HFFc6 (cell line): ENCODE measurements at regions not wholly inside any gene's neighbourhood (a gene's known extent, or its start where the extent isn't known, plus 50 kb on each side); places are given as distances from the start of the nearest gene placed in this dataset.

ENCODE experiments used
- DNase-seq: peaks from one replicate; pipeline ENCODE4 v3.0.0-alpha.2; 2018
- H3K27ac Mint-ChIP-seq: 2 replicates; pipeline ENCODE4 v1.8.0; 2020; ENCODE audit warnings: mild to moderate bottlenecking, mixed read lengths
- H3K27me3 Mint-ChIP-seq: 2 replicates; pipeline ENCODE4 v1.8.0; 2021; ENCODE audit warnings: mild to moderate bottlenecking, moderate library complexity, mixed read lengths; ENCODE audit not compliant: insufficient read depth
- H3K36me3 Mint-ChIP-seq: 2 replicates; pipeline ENCODE4 v1.8.0; 2021; ENCODE audit warnings: low read depth, mixed read lengths
- H3K4me1 Mint-ChIP-seq: 2 replicates; pipeline ENCODE4 v1.8.0; 2020; ENCODE audit warnings: low read depth, mixed read lengths
- H3K4me3 Mint-ChIP-seq: 2 replicates; pipeline ENCODE4 v1.8.0; 2020; ENCODE audit warnings: mild to moderate bottlenecking, moderate library complexity, mixed read lengths
- H3K9me3 Mint-ChIP-seq: 2 replicates; pipeline ENCODE4 v1.8.0; 2020; ENCODE audit warnings: mild to moderate bottlenecking, mixed read lengths
- TF ChIP-seq, protein P1 (sequence below): fragments of 200-600 bp; sonication (generic); IDR thresholded peaks from 2 replicates; pipeline ENCODE4 v1.5.0; 2021; ENCODE audit warnings: antibody characterized with exemption, mild to moderate bottlenecking

DNA sequence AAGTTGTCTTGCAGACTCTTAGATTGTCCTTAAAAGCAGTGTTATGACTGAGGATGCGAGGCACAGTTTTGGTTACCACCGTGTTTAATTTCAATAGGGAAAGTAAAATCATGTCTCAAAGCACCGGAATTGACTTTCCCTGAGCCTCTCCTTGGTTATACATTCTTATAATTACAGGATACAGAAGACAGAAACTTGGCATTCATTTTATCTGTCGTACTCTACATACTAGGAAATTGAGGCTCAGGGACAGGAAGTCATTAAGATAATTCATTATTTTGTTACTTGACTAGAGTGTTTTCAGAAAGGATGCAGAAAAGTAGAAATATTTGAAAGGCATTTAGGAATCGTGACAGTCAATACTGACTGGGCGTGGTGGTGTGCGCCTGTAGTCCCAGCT, 54.0 kb upstream of the SPATA31D4 start:
- Mint-ChIP-seq H3K36me3 (no peaks in the 10 kb centered on the region), H3K27me3 (no peaks in the 10 kb centered on the region), H3K9me3 (no peaks in the 10 kb centered on the region), H3K4me3 (no peak overlapping the region), H3K4me1 (peaks cover 34% of the 10 kb centered on the region), H3K27ac (peak overlapping the region; percentile 81)
- TF ChIP-seq, protein P1, sequence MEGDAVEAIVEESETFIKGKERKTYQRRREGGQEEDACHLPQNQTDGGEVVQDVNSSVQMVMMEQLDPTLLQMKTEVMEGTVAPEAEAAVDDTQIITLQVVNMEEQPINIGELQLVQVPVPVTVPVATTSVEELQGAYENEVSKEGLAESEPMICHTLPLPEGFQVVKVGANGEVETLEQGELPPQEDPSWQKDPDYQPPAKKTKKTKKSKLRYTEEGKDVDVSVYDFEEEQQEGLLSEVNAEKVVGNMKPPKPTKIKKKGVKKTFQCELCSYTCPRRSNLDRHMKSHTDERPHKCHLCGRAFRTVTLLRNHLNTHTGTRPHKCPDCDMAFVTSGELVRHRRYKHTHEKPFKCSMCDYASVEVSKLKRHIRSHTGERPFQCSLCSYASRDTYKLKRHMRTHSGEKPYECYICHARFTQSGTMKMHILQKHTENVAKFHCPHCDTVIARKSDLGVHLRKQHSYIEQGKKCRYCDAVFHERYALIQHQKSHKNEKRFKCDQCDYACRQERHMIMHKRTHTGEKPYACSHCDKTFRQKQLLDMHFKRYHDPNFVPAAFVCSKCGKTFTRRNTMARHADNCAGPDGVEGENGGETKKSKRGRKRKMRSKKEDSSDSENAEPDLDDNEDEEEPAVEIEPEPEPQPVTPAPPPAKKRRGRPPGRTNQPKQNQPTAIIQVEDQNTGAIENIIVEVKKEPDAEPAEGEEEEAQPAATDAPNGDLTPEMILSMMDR = no peak
- DNase-seq = no peak

DNA sequence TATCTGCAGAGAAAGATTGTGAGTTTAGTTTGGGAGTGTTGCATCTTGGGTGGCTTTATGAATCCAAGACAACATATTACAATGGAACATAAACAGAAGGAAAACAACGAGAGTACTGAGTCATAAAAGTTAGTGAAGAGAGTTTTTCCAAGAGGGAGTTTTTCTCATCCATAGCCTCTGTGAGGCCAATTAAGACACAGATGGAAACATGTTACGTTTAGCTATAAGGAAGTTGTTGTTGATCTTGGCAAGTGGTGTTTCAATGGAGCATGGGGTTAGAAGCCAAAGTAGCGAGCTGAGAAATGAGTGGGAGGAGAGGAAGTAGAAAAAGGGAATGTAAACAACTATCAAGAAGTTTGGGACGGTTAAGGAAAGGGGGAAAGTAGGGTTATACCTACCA, 53.3 kb upstream of the SPATA31D4 start:
- Mint-ChIP-seq H3K27me3 (no peaks in the 10 kb centered on the region), H3K4me3 (peak overlapping the region; percentile 2; the same call in 1 of the 2 replicates), H3K36me3 (no peaks in the 10 kb centered on the region), H3K27ac (peak overlapping the region; percentile 81), H3K4me1 (peaks cover 34% of the 10 kb centered on the region), H3K9me3 (no peaks in the 10 kb centered on the region)
- TF ChIP-seq, protein P1 = no peak
- peak; percentile 74 for DNase-seq

DNA sequence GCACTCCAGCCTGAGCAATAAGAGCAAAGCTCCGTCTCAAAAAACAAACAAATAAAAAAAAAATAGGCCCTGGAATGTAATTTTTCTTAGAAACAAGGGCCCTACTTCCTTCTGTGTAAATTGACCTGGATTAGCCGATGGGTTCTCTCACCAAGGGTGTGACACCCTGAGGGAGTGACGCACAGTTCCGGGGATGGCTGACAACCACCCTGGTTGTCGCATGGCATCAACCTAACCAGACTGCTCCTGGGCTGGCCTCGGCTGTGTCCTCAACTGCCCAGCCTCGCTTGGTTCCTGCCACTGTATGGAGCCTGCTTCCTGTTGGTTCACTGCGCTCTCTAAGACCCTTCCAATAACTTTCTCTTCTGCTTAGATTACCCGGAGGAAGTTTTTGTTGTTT, 51.2 kb upstream of the SPATA31D4 start:
- H3K4me1 Mint-ChIP-seq = peaks cover 21% of the 10 kb centered on the region
- no peaks in the 10 kb centered on the region for H3K36me3 Mint-ChIP-seq
- TF ChIP-seq, protein P1 = no peak
- no peak overlapping the region for H3K27ac Mint-ChIP-seq
- H3K4me3 Mint-ChIP-seq = no peak overlapping the region
- no peak for DNase-seq
- no peaks in the 10 kb centered on the region for H3K9me3 Mint-ChIP-seq
- H3K27me3 Mint-ChIP-seq = no peaks in the 10 kb centered on the region
